ENCODE measurements at regions not wholly inside any gene's neighbourhood (a gene's known extent, or its start where the extent isn't known, plus 50 kb on each side); places are given as distances from the start of the nearest gene placed in this dataset.

DNA sequence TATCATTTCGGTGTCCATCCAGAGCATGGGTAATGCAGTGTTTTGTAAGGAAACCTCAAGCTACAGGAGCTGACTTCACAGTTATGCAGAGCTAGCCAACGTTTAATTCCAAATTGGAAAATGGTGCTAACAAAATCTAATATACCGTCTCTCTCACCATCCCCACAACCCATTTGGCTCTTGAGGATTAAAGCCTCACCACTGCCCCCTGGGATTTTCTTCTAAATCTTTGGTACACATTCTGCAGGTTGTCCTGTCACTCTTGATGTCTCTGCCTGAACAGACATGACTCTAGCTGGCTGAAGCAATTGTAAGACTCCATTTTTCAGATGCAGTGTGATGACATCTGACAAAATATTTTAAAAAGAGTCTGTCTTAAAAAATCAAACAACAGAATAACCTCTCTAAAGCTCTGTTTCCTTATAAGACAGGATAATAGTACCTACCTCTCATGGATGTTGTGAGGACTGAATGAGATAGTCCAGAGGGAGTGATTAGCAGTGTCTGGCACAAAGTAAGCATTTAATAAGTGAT lies 451.8 kb downstream of the SUCLA2 start:
- ATAC-seq, result no peak
- intact Hi-C loops (cut with micrococcal nuclease), result no loop called here
- no peak for DNase-seq

- no peak for DNase-seq
- no peak for ATAC-seq
- intact Hi-C loops (cut with micrococcal nuclease), result no loop called here
These were observed 452.7 kb downstream of the SUCLA2 start for GRCh38 chr13:47548294-47548840.

GRCh38 chr13:47546391-47547225 lies 454.5 kb downstream of the SUCLA2 start:
- intact Hi-C loops (cut with micrococcal nuclease), result no loop called here

GRCh38 chr13:47545201-47546024 lies 455.7 kb downstream of the SUCLA2 start:
- peak; percentile 43 for ATAC-seq
- intact Hi-C loops (cut with micrococcal nuclease), result no loop called here
- DNase-seq, result no peak

More at GRCh38 chr13:47546391-47547225, 454.5 kb downstream of the SUCLA2 start:
- ATAC-seq (peak; percentile 96), DNase-seq (no peak)

DNA sequence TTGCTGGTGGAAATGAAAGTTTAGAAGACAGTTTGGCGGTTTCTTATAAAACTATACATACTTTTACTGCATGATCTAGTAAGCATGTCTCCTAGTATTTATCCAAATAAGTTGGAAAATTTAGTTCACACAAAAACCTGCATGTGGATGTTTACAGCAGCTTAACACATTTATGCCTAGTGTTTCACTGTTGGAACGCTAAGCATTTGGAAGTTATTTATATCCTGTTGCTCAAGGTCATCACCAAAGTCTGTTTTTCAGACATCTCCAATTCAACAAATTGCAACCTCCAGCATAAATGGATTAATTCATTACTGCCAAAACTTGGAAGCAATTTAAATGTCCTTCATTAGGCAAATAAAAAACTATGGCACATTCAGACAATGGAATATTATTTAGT lies 461.8 kb downstream of the SUCLA2 start:
- intact Hi-C loops (cut with micrococcal nuclease), result no loop called here

DNA sequence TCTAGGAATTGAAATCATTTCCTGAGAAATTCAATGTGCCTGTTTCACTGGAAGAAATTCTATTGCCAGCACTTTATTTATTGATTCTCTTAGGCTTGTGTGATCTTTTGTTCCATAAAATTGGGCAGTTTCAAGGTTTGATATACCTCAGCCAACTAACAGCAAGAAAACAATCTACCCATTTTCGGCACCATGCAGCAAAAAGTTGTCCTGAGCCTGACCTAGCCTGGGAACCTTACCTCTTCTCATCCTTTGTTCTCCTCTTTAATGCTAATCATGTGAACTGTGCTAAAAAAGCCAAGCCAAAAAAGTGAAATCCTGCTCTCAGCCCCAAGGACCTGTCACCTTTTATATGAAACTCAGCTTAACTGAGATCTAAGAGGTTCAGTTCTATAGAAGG lies 477.3 kb downstream of the SUCLA2 start:
- ATAC-seq (no peak), DNase-seq (no peak)
- intact Hi-C loops (cut with micrococcal nuclease), result no loop called here

More for the DNA sequence above, 461.8 kb downstream of the SUCLA2 start:
- ATAC-seq, result peak; percentile 55
- DNase-seq, result no peak

GRCh38 chr13:47521890-47522487 lies 479.1 kb downstream of the SUCLA2 start:
- DNase-seq, result no peak
- ATAC-seq, result peak; percentile 89
- intact Hi-C loops (cut with micrococcal nuclease), result no loop called here

DNA sequence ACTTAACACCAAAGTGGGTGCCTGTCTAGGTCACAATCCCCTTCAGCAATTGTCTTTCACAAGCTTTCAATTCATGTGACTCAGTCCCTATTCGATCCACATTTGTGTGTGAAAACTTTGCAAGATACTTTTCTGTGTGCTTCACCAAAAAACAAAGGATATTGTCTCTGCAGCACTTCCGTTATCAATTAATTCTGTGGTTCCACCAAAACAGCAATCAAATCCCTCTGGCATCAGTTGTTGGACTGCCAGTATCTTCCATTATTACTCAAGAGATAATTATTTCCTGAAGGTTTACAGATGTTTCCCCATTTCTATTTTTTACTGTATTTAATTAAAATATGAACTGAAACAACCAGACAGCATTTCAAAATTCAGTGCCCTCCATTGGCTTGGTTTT lies 481.4 kb downstream of the SUCLA2 start:
- DNase-seq (no peak), ATAC-seq (no peak)
- intact Hi-C loops (cut with micrococcal nuclease), result no loop called here

- no peak for ATAC-seq
- intact Hi-C loops (cut with micrococcal nuclease), result no loop called here
- no peak for DNase-seq
These were observed 482.5 kb downstream of the SUCLA2 start for GRCh38 chr13:47518530-47518929.

- intact Hi-C loops (cut with micrococcal nuclease), result no loop called here
- DNase-seq, result no peak
- ATAC-seq, result no peak
These were observed 489.4 kb downstream of the SUCLA2 start for GRCh38 chr13:47511647-47512046.

DNA sequence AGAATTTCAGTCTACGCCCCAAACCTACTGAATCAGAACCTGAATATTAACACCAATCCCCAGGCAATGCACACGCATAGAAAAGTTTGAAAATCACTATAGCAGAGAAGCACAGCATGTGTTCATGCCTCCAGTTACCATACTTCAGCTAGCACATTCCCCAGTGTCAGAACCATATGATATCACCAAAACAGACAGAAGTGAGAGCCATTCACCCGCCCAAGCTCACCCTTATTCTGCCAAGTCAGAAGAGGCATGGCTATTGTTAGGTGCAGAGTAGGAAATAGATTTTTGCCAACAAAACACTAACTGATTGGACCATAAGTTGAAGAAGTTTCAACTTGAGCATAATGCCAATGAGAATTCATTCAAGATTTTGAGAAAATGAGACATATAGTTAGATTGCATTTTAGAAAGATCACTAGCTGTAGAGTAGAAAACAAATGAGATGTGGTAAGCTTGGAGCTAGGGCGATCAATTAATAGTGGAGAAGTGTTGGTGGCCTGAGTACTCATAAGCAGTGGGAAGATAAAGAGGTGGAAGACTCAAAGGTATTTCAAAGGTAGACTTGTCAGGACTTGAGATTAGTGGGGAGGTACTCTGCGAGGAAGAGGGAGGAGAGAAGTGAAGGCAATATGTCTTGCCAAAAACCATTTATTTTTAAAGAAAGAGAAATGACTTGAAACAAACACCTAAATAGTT lies 492.4 kb downstream of the SUCLA2 start:
- ATAC-seq, result peak; percentile 99
- no peak for DNase-seq
- intact Hi-C loops (cut with micrococcal nuclease), result no loop called here

DNA sequence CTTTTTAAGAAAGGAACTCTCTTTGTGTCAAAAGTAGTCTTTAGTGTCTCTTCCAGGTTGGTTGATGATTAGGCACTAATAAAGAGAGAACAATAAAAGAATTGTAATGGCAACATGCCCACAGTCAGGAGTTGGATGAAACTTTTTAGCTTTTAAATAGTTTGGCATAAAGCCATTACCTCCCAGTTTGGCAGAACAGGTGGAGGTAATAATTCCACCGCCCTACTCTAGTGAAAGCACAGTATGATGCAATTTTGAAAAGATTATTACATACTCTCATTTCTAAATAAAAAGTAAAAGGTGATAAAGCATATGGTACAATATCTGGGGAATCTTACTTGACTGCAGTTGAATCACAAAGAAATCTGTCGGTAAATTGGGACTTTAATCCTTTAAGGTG lies 497.6 kb downstream of the SUCLA2 start:
- ATAC-seq, result no peak
- intact Hi-C loops (cut with micrococcal nuclease), result no loop called here
- DNase-seq, result no peak

DNA sequence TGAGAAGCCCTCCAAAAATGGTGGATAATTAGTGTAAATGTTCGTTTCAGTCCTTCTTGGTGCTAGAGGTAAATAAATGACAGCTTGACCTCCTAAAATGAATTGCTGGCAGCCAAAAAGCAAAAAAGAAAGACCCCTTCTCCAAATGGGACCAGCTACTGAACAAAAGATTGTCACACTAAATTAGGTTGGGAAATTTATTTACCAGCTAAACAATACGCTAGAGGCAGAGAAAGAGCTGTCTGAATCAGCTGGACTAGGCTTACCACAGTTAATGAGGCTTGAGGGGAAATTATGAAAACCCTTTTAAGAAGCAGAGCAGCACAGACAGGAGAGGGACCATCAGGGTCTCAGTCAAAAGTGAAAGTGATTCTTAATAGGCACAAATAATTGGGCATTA lies 498.9 kb downstream of the SUCLA2 start:
- no peak for ATAC-seq
- no peak for DNase-seq
- intact Hi-C loops (cut with micrococcal nuclease), result no loop called here

- ATAC-seq (no peak), DNase-seq (no peak)
- intact Hi-C loops (cut with micrococcal nuclease), result no loop called here
These were observed 501.5 kb downstream of the SUCLA2 start for GRCh38 chr13:47499358-47500150.

DNA sequence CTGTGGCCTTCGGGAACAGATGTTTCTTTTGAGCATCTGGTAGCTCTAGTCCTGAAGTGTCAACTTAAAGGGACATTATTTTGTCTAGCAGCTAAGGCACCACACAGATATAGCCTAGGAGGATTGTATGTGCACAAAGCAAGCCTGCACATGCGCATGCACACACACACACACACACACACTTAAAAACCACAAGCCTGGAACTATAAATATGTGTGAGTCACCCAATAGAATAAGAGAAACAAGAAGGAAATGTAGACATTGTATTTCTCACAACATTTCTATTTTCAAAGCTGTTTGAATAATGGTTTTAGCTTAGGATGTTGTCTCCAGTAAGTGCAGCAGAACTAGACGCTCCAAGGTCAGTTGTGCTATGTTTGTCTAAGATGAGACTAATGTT lies 516.5 kb downstream of the SUCLA2 start:
- DNase-seq (no peak), ATAC-seq (peak; percentile 18)
- intact Hi-C loops (cut with micrococcal nuclease), result no loop called here

- ATAC-seq (no peak), DNase-seq (no peak)
- intact Hi-C loops (cut with micrococcal nuclease), result no loop called here
These were observed 519.5 kb downstream of the SUCLA2 start for GRCh38 chr13:47481536-47481935.

GRCh38 chr13:47480951-47481350 lies 520.1 kb downstream of the SUCLA2 start:
- no peak for ATAC-seq
- intact Hi-C loops (cut with micrococcal nuclease), result no loop called here
- no peak for DNase-seq

- intact Hi-C loops (cut with micrococcal nuclease), result no loop called here
- DNase-seq (no peak), ATAC-seq (no peak)
These were observed 521.0 kb downstream of the SUCLA2 start for GRCh38 chr13:47480121-47480520.

All from left ventricle myocardium superior (tissue), 1 donor.